DND-41 (cell line): ENCODE measurements at regions not wholly inside any gene's neighbourhood (a gene's known extent, or its start where the extent isn't known, plus 50 kb on each side); places are given as distances from the start of the nearest gene placed in this dataset.

Experiments used
- ATAC-seq: fragments of 200-7000 bp; cut with Tn5 transposase; 3 replicates; pipeline ENCODE4 v1.9.1; 2021; ENCODE audit warnings: low read depth; ENCODE audit not compliant: insufficient read depth
- DNase-seq: peaks from one replicate; pipeline ENCODE4 v3.0.0-alpha.2; 2020
- H2AFZ ChIP-seq: 2 replicates; pipeline ENCODE4 v1.6.0; 2012; ENCODE audit warnings: low read depth, low read length
- H3K27ac ChIP-seq: 2 replicates; pipeline ENCODE4 v1.5.1; 2012; ENCODE audit warnings: low read length, inconsistent platforms
- H3K27me3 ChIP-seq: fragments of 200-600 bp; sonication (generic); 2 replicates; pipeline ENCODE4 v1.6.0; 2012; ENCODE audit warnings: low read length, mild to moderate bottlenecking, inconsistent platforms; ENCODE audit not compliant: insufficient read depth, poor library complexity
- H3K36me3 ChIP-seq: 2 replicates; pipeline ENCODE4 v1.5.1; 2012; ENCODE audit warnings: low read length, inconsistent platforms; ENCODE audit not compliant: insufficient read depth
- H3K4me1 ChIP-seq: 2 replicates; pipeline ENCODE4 v1.5.1; 2012; ENCODE audit warnings: mild to moderate bottlenecking, low read length; ENCODE audit not compliant: insufficient read depth
- H3K4me2 ChIP-seq: 2 replicates; pipeline ENCODE4 v1.6.0; 2012; ENCODE audit warnings: mild to moderate bottlenecking, moderate library complexity, low read length, inconsistent platforms; ENCODE audit not compliant: insufficient read depth
- H3K4me3 ChIP-seq, 2 experiments: fragments of 200-600 bp in 1 of 2; shearing (Covaris generic) in 1 of 2; 2 replicates each; pipeline ENCODE4 v1.5.1; 2012 to 2016; ENCODE audit warnings: inconsistent platforms in 2 of 2, low read length in 2 of 2, mild to moderate bottlenecking in 2 of 2, low read depth in 1 of 2, moderate library complexity in 1 of 2
- H3K79me2 ChIP-seq: 2 replicates; pipeline ENCODE4 v1.6.0; 2012; ENCODE audit warnings: low read length, inconsistent platforms; ENCODE audit not compliant: insufficient read depth
- H3K9ac ChIP-seq: 2 replicates; pipeline ENCODE4 v1.6.0; 2012; ENCODE audit warnings: low read depth, mild to moderate bottlenecking, inconsistent platforms, low read length, moderate library complexity
- H3K9me3 ChIP-seq: 2 replicates; pipeline ENCODE4 v1.5.1; 2012; ENCODE audit warnings: low read length, moderate library complexity, mild to moderate bottlenecking, inconsistent platforms; ENCODE audit not compliant: insufficient read depth, severe bottlenecking
- H4K20me1 ChIP-seq: 2 replicates; pipeline ENCODE4 v1.6.0; 2012; ENCODE audit warnings: low read length; ENCODE audit not compliant: insufficient read depth
- EZH2 ChIP-seq: IDR thresholded peaks from 3 replicates; pipeline ENCODE4 v1.6.1; 2012; ENCODE audit warnings: borderline replicate concordance, low read depth, mild to moderate bottlenecking, moderate library complexity, low read length, inconsistent platforms; ENCODE audit not compliant: severe bottlenecking
- TF ChIP-seq, protein P1 (sequence below): IDR thresholded peaks from 2 replicates; pipeline ENCODE4 v1.5.1; 2012; ENCODE audit warnings: borderline replicate concordance, low read length, moderate library complexity, mild to moderate bottlenecking; ENCODE audit not compliant: poor library complexity, severe bottlenecking; ENCODE audit errors: extremely low read depth

DNA sequence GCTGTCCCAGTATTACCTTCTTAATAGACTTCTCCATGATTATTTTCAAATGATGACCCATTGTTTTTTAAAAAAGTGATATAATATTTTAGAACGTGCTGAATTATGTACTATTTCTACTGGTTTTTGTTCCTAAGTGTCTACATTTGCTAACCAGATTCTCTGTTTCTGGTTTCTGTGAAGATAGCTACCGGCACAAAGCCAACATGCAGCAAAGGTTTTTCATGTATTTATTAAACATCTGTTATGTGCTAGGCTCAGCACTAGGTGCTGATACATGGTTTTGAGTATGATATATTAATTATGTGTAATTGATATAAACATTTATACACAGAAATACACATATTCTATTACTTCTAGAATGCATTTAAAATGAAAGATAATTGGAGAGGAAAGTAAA is 1035.6 kb downstream of the PCDH17 start:
- Histone ChIP-seq H3K9me3 (no peaks in the 10 kb centered on the region), H3K9ac (no peak overlapping the region), H3K36me3 (no peaks in the 10 kb centered on the region), H3K79me2 (no peaks in the 10 kb centered on the region), H2AFZ (no peak overlapping the region), H3K4me2 (no peak overlapping the region), H3K4me3 (no peak overlapping the region), H3K4me1 (no peaks in the 10 kb centered on the region), H4K20me1 (no peaks in the 10 kb centered on the region), H3K27me3 (no peaks in the 10 kb centered on the region), H3K27ac (no peak overlapping the region)
- DNase-seq (no peak), ATAC-seq (no peak)
- TF ChIP-seq, protein P1, sequence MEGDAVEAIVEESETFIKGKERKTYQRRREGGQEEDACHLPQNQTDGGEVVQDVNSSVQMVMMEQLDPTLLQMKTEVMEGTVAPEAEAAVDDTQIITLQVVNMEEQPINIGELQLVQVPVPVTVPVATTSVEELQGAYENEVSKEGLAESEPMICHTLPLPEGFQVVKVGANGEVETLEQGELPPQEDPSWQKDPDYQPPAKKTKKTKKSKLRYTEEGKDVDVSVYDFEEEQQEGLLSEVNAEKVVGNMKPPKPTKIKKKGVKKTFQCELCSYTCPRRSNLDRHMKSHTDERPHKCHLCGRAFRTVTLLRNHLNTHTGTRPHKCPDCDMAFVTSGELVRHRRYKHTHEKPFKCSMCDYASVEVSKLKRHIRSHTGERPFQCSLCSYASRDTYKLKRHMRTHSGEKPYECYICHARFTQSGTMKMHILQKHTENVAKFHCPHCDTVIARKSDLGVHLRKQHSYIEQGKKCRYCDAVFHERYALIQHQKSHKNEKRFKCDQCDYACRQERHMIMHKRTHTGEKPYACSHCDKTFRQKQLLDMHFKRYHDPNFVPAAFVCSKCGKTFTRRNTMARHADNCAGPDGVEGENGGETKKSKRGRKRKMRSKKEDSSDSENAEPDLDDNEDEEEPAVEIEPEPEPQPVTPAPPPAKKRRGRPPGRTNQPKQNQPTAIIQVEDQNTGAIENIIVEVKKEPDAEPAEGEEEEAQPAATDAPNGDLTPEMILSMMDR = no peak
- TF ChIP-seq EZH2 = no peak

DNA sequence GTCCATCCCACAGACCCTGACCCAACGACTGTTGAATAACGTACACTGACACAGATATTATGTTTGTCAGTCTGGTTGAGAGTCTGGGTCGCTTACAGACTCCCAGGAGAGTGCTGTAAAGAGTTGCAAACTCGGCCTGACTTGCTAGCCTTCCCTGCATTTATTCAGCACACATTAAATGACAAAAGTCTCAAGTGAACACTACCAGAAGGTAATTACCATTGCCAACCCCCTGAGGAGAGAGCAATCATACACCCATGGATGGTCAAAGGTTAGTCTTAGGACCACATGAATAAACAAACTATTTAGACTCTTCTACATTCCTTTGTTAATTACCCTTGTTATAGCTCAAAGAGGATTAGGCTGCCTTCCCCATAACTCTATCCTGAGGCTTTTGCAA is 1048.6 kb downstream of the PCDH17 start:
- Histone ChIP-seq H3K36me3 (no peaks in the 10 kb centered on the region), H3K79me2 (no peaks in the 10 kb centered on the region), H3K27ac (no peak overlapping the region), H4K20me1 (no peaks in the 10 kb centered on the region), H3K4me2 (no peak overlapping the region), H3K4me3 (no peak overlapping the region), H3K9ac (no peak overlapping the region), H3K27me3 (no peaks in the 10 kb centered on the region), H3K9me3 (no peaks in the 10 kb centered on the region), H2AFZ (no peak overlapping the region), H3K4me1 (no peaks in the 10 kb centered on the region)
- ATAC-seq (no peak), DNase-seq (no peak)
- TF ChIP-seq, protein P1 = no peak
- TF ChIP-seq EZH2 = no peak

DNA sequence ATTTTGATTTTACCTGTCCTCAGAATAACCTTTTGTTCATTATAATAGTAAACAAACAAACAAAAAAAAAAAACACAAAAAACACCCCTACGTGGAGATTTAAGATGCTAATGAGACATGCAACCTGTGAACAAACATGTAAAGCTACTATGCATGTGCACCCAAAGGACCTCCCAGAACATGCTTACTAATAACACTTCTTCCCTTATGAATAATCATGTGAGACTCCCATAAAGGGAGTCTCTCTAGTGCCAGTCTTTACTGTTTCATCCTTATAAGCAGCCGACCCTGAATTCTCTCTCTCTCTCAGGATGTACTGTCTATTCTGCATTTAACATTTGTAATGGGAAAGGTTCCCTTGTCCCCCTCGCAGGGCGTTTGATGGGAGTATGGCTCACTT is 1051.1 kb downstream of the PCDH17 start:
- ATAC-seq = no peak
- H3K9ac ChIP-seq = no peak overlapping the region

DNA sequence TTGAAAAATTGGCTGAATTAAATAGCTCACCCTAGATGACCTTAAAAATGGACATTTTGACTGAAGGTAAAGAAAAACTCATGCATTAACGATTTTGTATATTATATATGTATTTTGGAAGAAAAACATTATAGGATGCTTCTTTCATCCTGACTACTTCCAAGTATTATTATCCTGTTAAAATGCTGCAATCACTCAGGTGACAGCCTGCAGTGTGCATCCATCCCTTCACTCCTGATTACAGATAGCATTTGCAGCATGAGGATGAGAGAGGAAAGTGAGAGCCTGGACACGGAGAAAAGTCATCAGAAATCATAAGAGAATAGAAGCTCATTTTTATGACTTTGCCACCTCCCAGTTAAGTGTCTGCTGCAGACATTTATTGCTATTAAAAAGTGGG is 1055.6 kb downstream of the PCDH17 start:
- no peak overlapping the region for H3K4me2 ChIP-seq
- H3K4me1 ChIP-seq = no peaks in the 10 kb centered on the region
- no peak for TF ChIP-seq EZH2
- TF ChIP-seq, protein P1 = no peak
- DNase-seq (no peak), ATAC-seq (no peak)
- peaks cover 4% of the 10 kb centered on the region for H3K9me3 ChIP-seq
- H3K4me3 ChIP-seq = no peak overlapping the region
- H3K27me3 ChIP-seq = no peaks in the 10 kb centered on the region
- no peaks in the 10 kb centered on the region for H3K36me3 ChIP-seq
- H3K27ac ChIP-seq = no peak overlapping the region
- H2AFZ ChIP-seq = no peak overlapping the region
- H4K20me1 ChIP-seq = no peaks in the 10 kb centered on the region
- H3K79me2 ChIP-seq = no peaks in the 10 kb centered on the region
- H3K9ac ChIP-seq = no peak overlapping the region

More for the DNA sequence above, 1051.1 kb downstream of the PCDH17 start:
- H2AFZ ChIP-seq = no peak overlapping the region
- H3K79me2 ChIP-seq = no peaks in the 10 kb centered on the region
- no peak for DNase-seq
- no peaks in the 10 kb centered on the region for H4K20me1 ChIP-seq
- H3K4me1 ChIP-seq = no peaks in the 10 kb centered on the region
- TF ChIP-seq, protein P1 = no peak
- TF ChIP-seq EZH2 = no peak
- H3K4me3 ChIP-seq = no peak overlapping the region
- no peak overlapping the region for H3K27ac ChIP-seq
- no peaks in the 10 kb centered on the region for H3K27me3 ChIP-seq
- no peaks in the 10 kb centered on the region for H3K36me3 ChIP-seq
- no peaks in the 10 kb centered on the region for H3K9me3 ChIP-seq
- H3K4me2 ChIP-seq = no peak overlapping the region
